NB4 (cell line): ENCODE measurements at regions not wholly inside any gene's neighbourhood (a gene's known extent, or its start where the extent isn't known, plus 50 kb on each side); places are given as distances from the start of the nearest gene placed in this dataset.
"Not testable (repeated sequence)": the region's sequence is repeated elsewhere in the genome, so short reads cannot be mapped to it uniquely, and the experiment has no call there.

ENCODE experiments used
- POLR2A ChIP-seq: IDR thresholded peaks from 2 replicates; pipeline ENCODE4 v1.6.1; 2011; ENCODE audit warnings: mild to moderate bottlenecking; ENCODE audit not compliant: insufficient read length; ENCODE audit errors: extremely low read depth
- TF ChIP-seq, protein P1 (sequence below): IDR thresholded peaks from one replicate; pipeline ENCODE4 v1.5.1; 2012; ENCODE audit warnings: low read depth, low read length

GRCh38 chr18:28727189-28727588, 550.3 kb upstream of the CDH2 start:
- TF ChIP-seq POLR2A, result not testable (repeated sequence)
- TF ChIP-seq, protein P1, sequence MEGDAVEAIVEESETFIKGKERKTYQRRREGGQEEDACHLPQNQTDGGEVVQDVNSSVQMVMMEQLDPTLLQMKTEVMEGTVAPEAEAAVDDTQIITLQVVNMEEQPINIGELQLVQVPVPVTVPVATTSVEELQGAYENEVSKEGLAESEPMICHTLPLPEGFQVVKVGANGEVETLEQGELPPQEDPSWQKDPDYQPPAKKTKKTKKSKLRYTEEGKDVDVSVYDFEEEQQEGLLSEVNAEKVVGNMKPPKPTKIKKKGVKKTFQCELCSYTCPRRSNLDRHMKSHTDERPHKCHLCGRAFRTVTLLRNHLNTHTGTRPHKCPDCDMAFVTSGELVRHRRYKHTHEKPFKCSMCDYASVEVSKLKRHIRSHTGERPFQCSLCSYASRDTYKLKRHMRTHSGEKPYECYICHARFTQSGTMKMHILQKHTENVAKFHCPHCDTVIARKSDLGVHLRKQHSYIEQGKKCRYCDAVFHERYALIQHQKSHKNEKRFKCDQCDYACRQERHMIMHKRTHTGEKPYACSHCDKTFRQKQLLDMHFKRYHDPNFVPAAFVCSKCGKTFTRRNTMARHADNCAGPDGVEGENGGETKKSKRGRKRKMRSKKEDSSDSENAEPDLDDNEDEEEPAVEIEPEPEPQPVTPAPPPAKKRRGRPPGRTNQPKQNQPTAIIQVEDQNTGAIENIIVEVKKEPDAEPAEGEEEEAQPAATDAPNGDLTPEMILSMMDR, result not testable (repeated sequence)
